ENCODE measurements at regions not wholly inside any gene's neighbourhood (a gene's known extent, or its start where the extent isn't known, plus 50 kb on each side); places are given as distances from the start of the nearest gene placed in this dataset.
"Not testable (repeated sequence)": the region's sequence is repeated elsewhere in the genome, so short reads cannot be mapped to it uniquely, and the experiment has no call there.

DNA sequence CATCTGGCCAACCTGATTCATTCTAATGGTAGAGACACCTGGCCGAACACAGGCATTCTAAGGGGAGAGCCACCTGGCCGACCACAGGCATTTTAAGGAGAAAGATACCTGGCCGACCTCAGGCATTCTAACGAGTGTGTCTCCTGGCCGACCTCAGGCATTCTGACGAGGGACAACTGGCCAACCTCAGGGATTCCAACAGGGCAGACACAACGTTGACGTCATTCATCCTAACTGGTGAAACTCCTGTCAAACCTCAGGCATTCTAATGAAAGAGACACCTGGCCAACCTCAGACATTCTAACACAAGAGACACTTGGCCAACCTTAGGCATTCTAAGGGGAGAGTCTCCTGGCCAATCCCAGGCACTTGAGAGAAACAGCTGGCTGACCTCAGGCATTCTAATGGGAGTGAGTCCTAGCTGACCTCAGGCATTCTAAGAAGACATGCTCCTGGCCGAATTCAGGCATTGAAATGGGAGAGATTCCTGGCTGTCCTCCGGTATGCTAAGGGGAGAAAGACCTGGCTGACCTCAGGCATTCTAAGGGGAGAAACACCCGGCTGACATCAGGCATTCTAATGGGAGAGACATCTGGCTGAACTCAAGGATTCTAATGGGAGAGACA lies 1352.5 kb downstream of the UQCRFS1 start:
- TF ChIP-seq, protein P1, sequence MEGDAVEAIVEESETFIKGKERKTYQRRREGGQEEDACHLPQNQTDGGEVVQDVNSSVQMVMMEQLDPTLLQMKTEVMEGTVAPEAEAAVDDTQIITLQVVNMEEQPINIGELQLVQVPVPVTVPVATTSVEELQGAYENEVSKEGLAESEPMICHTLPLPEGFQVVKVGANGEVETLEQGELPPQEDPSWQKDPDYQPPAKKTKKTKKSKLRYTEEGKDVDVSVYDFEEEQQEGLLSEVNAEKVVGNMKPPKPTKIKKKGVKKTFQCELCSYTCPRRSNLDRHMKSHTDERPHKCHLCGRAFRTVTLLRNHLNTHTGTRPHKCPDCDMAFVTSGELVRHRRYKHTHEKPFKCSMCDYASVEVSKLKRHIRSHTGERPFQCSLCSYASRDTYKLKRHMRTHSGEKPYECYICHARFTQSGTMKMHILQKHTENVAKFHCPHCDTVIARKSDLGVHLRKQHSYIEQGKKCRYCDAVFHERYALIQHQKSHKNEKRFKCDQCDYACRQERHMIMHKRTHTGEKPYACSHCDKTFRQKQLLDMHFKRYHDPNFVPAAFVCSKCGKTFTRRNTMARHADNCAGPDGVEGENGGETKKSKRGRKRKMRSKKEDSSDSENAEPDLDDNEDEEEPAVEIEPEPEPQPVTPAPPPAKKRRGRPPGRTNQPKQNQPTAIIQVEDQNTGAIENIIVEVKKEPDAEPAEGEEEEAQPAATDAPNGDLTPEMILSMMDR (IDR thresholded peaks at IDR 0.05; ENCODE audit: poor library complexity, severe bottlenecking) = no peak
- Histone ChIP-seq H3K4me1 (ENCODE audit: insufficient read depth, poor library complexity, severe bottlenecking) (no peaks in the 10 kb centered on the region), H3K27me3 (ENCODE audit: insufficient read depth, poor library complexity, severe bottlenecking) (no peaks in the 10 kb centered on the region), H3K36me3 (ENCODE audit: low read depth) (no peaks in the 10 kb centered on the region), H3K9me3 (ENCODE audit: severe bottlenecking) (peaks cover 2% of the 10 kb centered on the region), H3K27ac (ENCODE audit: poor library complexity, severe bottlenecking) (no peak overlapping the region), H3K4me3 (ENCODE audit: severe bottlenecking) (no peak overlapping the region)
- ATAC-seq (ENCODE audit: low read depth) (no peak), DNase-seq (ENCODE audit: low spot score) (no peak)

DNA sequence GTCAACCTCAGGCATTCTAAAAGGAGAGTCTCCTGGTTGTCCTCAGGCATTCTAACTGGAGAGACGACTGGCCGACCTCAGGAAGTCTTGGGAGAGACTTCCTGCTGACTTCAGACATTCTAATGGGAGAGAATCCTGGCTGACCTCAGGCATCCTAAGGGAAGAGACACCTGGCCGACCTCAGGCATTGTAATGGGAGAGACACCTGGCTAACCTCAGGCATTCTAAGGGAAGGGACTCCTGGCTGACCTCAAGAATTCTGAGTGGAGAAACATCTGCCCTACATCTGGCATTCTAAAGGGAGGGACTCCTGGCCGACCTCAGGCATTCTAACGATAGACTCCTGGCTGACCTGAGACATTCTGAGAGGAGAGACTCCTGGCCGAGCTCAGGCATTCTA lies 1353.3 kb downstream of the UQCRFS1 start:
- DNase-seq (ENCODE audit: low spot score) (no peak), ATAC-seq (ENCODE audit: low read depth) (no peak)
- no peaks in the 10 kb centered on the region for H3K27me3 ChIP-seq (ENCODE audit: insufficient read depth, poor library complexity, severe bottlenecking)
- no peaks in the 10 kb centered on the region for H3K36me3 ChIP-seq (ENCODE audit: low read depth)
- TF ChIP-seq, protein P1 (IDR thresholded peaks at IDR 0.05; ENCODE audit: poor library complexity, severe bottlenecking) = no peak
- H3K9me3 ChIP-seq (ENCODE audit: severe bottlenecking) = peaks cover 2% of the 10 kb centered on the region
- no peak overlapping the region for H3K27ac ChIP-seq (ENCODE audit: poor library complexity, severe bottlenecking)
- no peak overlapping the region for H3K4me3 ChIP-seq (ENCODE audit: severe bottlenecking)
- H3K4me1 ChIP-seq (ENCODE audit: insufficient read depth, poor library complexity, severe bottlenecking) = no peaks in the 10 kb centered on the region

DNA sequence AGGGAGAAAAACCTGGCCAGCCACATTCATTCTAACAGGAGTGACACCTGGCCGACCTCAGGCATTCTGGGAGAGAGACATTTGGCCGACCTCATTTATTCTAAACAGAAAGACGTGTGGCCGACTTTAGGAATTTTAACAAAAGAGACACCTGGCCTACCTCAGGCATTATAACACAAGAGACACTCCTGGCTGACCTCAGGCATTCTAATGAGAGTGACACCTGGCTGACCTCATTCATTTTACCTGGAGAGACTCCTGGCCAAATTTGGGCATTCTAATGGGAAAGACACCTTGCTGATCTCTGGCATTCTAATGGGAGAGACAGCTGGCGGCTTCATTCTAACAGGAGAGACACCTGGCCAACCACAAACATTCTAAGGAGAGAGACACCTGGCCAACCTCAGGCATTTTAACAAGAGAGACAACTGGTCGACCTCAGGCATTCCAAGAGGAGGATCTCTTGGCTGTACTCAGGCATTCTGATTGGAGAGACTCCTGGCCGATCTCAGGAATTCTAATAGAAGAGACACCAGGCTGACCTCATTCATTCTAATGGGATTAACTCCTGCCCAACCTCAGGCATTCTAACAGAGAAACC lies 1353.9 kb downstream of the UQCRFS1 start:
- H3K27ac ChIP-seq (ENCODE audit: poor library complexity, severe bottlenecking) = no peak overlapping the region
- DNase-seq (ENCODE audit: low spot score) = no peak
- H3K27me3 ChIP-seq (ENCODE audit: insufficient read depth, poor library complexity, severe bottlenecking) = no peaks in the 10 kb centered on the region
- ATAC-seq (ENCODE audit: low read depth) = no peak
- H3K4me3 ChIP-seq (ENCODE audit: severe bottlenecking) = no peak overlapping the region
- no peaks in the 10 kb centered on the region for H3K36me3 ChIP-seq (ENCODE audit: low read depth)
- H3K4me1 ChIP-seq (ENCODE audit: insufficient read depth, poor library complexity, severe bottlenecking) = no peaks in the 10 kb centered on the region
- H3K9me3 ChIP-seq (ENCODE audit: severe bottlenecking) = peaks cover 2% of the 10 kb centered on the region
- TF ChIP-seq, protein P1 (IDR thresholded peaks at IDR 0.05; ENCODE audit: poor library complexity, severe bottlenecking) = no peak

DNA sequence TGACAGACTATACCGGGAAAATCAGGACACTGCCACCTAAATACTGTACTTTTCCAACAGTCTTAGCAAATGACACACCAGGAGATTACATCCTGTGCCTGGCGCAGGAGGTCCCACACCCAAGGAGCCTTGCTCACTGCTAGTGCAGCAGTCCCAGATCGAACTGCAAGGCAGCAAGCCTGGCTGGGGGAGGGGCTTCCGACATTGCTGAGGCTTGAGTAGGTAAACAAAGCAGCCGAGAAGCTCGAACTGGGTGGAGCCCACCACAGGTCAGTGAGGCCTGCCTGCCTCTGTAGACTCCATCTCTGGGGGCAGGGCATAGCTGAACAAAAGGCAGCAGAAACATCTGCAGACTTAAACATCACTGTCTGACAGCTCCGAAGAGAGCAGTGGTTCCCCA lies 1360.0 kb downstream of the UQCRFS1 start:
- not testable (repeated sequence) for H3K4me3 ChIP-seq (ENCODE audit: severe bottlenecking); H3K27me3 ChIP-seq (ENCODE audit: insufficient read depth, poor library complexity, severe bottlenecking); H3K4me1 ChIP-seq (ENCODE audit: insufficient read depth, poor library complexity, severe bottlenecking); H3K36me3 ChIP-seq (ENCODE audit: low read depth); DNase-seq (ENCODE audit: low spot score); H3K27ac ChIP-seq (ENCODE audit: poor library complexity, severe bottlenecking); H3K9me3 ChIP-seq (ENCODE audit: severe bottlenecking); ATAC-seq (ENCODE audit: low read depth)

DNA sequence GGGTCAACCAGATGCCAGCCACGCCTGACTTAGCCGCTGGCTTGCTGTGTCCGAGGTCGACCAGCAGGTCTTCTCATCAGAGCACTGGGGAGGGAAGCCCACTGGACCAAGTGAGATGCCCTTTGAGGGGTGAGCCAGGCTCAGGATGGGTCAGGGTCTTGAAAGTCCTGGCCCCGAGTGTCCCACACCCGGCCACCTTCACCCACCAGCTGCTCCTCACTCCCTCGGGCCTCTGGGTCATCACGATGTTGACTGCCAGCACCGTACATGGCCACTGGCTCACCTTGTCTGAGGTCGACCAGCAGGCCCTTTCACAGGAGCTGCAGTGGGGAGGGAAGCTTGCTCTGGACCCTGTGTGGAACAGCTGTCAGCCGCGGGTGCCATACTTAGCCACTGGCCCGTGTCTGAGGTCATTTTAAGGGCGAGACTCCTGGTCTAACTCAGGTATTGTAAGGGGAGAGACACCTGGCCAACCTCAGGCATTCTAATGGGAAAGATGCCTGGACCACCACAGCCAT lies 1361.3 kb downstream of the UQCRFS1 start:
- ATAC-seq (ENCODE audit: low read depth) = no peak
- DNase-seq (ENCODE audit: low spot score) = no peak
- H3K27ac ChIP-seq (ENCODE audit: poor library complexity, severe bottlenecking) = no peak overlapping the region

More for the DNA sequence above, 1361.3 kb downstream of the UQCRFS1 start:
- H3K27me3 ChIP-seq (ENCODE audit: insufficient read depth, poor library complexity, severe bottlenecking) = no peaks in the 10 kb centered on the region
- no peaks in the 10 kb centered on the region for H3K36me3 ChIP-seq (ENCODE audit: low read depth)
- no peak overlapping the region for H3K4me3 ChIP-seq (ENCODE audit: severe bottlenecking)
- TF ChIP-seq, protein P1 (IDR thresholded peaks at IDR 0.05; ENCODE audit: poor library complexity, severe bottlenecking) = no peak
- H3K4me1 ChIP-seq (ENCODE audit: insufficient read depth, poor library complexity, severe bottlenecking) = no peaks in the 10 kb centered on the region
- no peaks in the 10 kb centered on the region for H3K9me3 ChIP-seq (ENCODE audit: severe bottlenecking)
